CD4-positive, CD25-positive, alpha-beta regulatory T cell (primary cell): ENCODE measurements at regions not wholly inside any gene's neighbourhood (a gene's known extent, or its start where the extent isn't known, plus 50 kb on each side); places are given as distances from the start of the nearest gene placed in this dataset.

Experiments
- ATAC-seq, 2 donors: fragments of 150-1000 bp; cut with Tn5 transposase; one replicate each; pipeline ENCODE4 v1.10.0; 2021; ENCODE audit warnings: low read depth in 2 of 2, moderate number of reproducible peaks in 2 of 2, moderate library complexity in 1 of 2
- DNase-seq, 3 donors: peaks; one replicate each; pipeline versions ENCODE4 v3.0.0 to v3.0.0-alpha.2; 2012 to 2022; ENCODE audit warnings: mixed read lengths in 1 of 3
- H3K27ac ChIP-seq: one replicate; pipeline ENCODE4 v1.7.0; 2013; ENCODE audit warnings: mild to moderate bottlenecking, low read length; ENCODE audit not compliant: insufficient read depth, poor library complexity, severe bottlenecking
- H3K27me3 ChIP-seq: one replicate; pipeline ENCODE4 v1.7.0; 2013; ENCODE audit warnings: low read length; ENCODE audit not compliant: control insufficient read depth, insufficient read depth
- H3K36me3 ChIP-seq: one replicate; pipeline ENCODE4 v1.7.0; 2013; ENCODE audit warnings: mild to moderate bottlenecking, low read length, moderate library complexity; ENCODE audit not compliant: control insufficient read depth, insufficient read depth
- H3K4me1 ChIP-seq: 2 replicates; pipeline ENCODE4 v1.7.0; 2013; ENCODE audit warnings: mild to moderate bottlenecking, low read length; ENCODE audit not compliant: insufficient read depth, control insufficient read depth, poor library complexity, severe bottlenecking
- H3K4me3 ChIP-seq: one replicate; pipeline ENCODE4 v1.7.0; 2013; ENCODE audit warnings: low read depth, mild to moderate bottlenecking, low read length, moderate library complexity
- H3K9me3 ChIP-seq, 2 experiments: 1 replicate in 1 of 2; 2 replicates in 1 of 2; pipeline ENCODE4 v1.7.0; 2013; ENCODE audit warnings: low read length in 2 of 2, mild to moderate bottlenecking in 1 of 2, moderate library complexity in 1 of 2; ENCODE audit not compliant: control insufficient read depth in 2 of 2
- H3K27ac Mint-ChIP-seq, 3 donors: one replicate each; pipeline ENCODE4 v1.8.0; 2020 to 2022; ENCODE audit warnings: mild to moderate bottlenecking in 3 of 3, mixed read lengths in 3 of 3, moderate library complexity in 2 of 3
- H3K27me3 Mint-ChIP-seq: one replicate; pipeline ENCODE4 v1.8.0; 2022; ENCODE audit warnings: mild to moderate bottlenecking, mixed read lengths
- H3K36me3 Mint-ChIP-seq: one replicate; pipeline ENCODE4 v1.8.0; 2020; ENCODE audit warnings: mixed read lengths
- H3K4me1 Mint-ChIP-seq, 4 donors: one replicate each; pipeline ENCODE4 v1.8.0; 2020 to 2022; ENCODE audit warnings: mixed read lengths in 4 of 4, mild to moderate bottlenecking in 1 of 4
- H3K4me3 Mint-ChIP-seq, 4 donors: one replicate each; pipeline ENCODE4 v1.8.0; 2020 to 2022; ENCODE audit warnings: mild to moderate bottlenecking in 4 of 4, mixed read lengths in 4 of 4, moderate library complexity in 3 of 4
- H3K9me3 Mint-ChIP-seq, 7 donors: one replicate each; pipeline ENCODE4 v1.8.0; 2020 to 2022; ENCODE audit warnings: mixed read lengths in 7 of 7, mild to moderate bottlenecking in 3 of 7, moderate library complexity in 2 of 7

DNA sequence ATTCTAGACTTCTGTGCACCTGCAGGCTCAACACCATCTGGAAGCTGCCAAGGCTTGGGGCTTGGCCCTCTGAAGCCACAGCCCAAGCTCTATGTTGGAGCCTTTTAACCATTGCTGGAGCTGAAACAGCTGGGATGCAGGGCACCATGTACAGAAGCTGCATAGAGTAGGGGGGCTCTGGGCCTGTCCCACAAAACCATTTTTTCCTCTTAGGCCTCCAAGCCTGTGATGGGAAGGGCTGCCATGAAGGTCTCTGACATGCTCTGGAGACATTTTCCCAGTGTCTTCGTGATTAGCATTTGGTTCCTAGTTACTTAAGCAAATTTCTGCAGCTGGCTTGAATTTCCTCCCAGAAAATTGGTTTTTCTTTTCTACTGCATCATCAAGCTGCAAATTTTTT, 999.3 kb upstream of the GRIA3 start:
- H3K27ac ChIP-seq, result no peak overlapping the region
- Mint-ChIP-seq H3K27me3 (no peaks in the 10 kb centered on the region), H3K27ac (no peak overlapping the region), H3K9me3 (peaks cover 0 to 14% (median 0%) of the 10 kb centered on the region in 7 donors), H3K4me3 (no peak overlapping the region), H3K4me1 (no peaks in the 10 kb centered on the region), H3K36me3 (no peaks in the 10 kb centered on the region)
- no peaks in the 10 kb centered on the region for H3K9me3 ChIP-seq
- ATAC-seq, result no peak
- no peak overlapping the region for H3K4me3 ChIP-seq
- no peaks in the 10 kb centered on the region for H3K4me1 ChIP-seq
- no peak for DNase-seq
- no peaks in the 10 kb centered on the region for H3K27me3 ChIP-seq
- H3K36me3 ChIP-seq, result no peaks in the 10 kb centered on the region

DNA sequence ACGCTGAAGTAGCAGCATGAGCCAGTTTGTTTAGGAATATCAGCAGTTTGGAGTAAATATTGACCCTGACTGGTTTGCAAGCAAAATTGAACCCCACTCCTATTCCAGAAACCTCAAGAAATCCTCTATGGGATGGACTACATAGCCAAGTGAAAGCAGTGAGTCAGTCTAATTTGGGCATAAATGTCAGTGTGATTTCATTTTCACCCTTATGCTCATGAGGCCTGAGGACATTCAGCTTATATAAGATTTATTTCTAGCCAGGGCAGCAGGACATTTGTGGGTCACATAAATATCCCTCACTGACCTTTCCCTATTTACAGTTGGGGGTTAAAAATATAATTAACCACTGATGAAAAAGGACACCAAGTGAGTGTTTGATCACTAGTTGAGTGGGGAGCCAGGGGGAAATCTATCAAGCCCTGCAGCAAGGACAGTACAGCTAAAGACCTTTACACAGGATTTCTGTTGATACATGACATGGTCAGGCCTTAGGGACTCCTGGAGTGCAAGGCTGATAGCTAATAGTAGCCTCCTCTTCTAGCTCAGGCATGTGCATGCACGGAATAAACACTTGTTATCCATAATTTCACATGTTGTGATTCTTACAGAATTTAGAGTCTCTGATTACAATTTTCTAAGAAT, 996.9 kb upstream of the GRIA3 start:
- H3K36me3 Mint-ChIP-seq, result no peaks in the 10 kb centered on the region
- no peak overlapping the region for H3K27ac Mint-ChIP-seq

DNA sequence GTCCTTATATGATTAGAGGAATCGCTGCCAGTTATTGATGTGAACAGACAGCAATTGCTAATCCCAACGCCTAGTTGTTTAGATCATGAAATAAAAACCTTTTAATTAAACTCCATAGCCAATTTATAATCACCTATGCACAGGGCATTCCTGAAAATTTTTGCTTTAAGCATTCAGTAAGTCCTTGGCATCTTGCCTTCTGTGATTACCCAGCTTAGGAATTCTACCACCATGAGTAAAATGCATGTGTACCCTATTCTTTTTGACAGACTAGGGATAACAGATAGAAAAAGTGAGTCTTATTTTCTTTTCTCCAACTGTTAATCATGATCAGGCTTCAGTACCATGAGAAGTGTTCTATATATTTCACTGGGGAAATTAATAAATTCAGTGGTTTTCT, 995.3 kb upstream of the GRIA3 start:
- no peak overlapping the region for H3K27ac ChIP-seq
- DNase-seq, result no peak
- H3K4me1 ChIP-seq, result no peaks in the 10 kb centered on the region
- Mint-ChIP-seq H3K4me3 (no peak overlapping the region), H3K27ac (no peak overlapping the region), H3K27me3 (no peaks in the 10 kb centered on the region), H3K36me3 (no peaks in the 10 kb centered on the region), H3K4me1 (no peaks in the 10 kb centered on the region), H3K9me3 (peaks cover 0 to 14% (median 0%) of the 10 kb centered on the region in 7 donors)
- no peak for ATAC-seq
- H3K36me3 ChIP-seq, result no peaks in the 10 kb centered on the region
- H3K4me3 ChIP-seq, result no peak overlapping the region
- no peaks in the 10 kb centered on the region for H3K9me3 ChIP-seq
- no peaks in the 10 kb centered on the region for H3K27me3 ChIP-seq

More for the DNA sequence above, 996.9 kb upstream of the GRIA3 start:
- DNase-seq, result no peak
- no peaks in the 10 kb centered on the region for H3K4me1 Mint-ChIP-seq
- H3K9me3 ChIP-seq, result no peaks in the 10 kb centered on the region
- no peaks in the 10 kb centered on the region for H3K4me1 ChIP-seq
- no peak overlapping the region for H3K4me3 ChIP-seq
- H3K27ac ChIP-seq, result no peak overlapping the region
- ATAC-seq, result no peak
- no peak overlapping the region for H3K4me3 Mint-ChIP-seq
- H3K36me3 ChIP-seq, result no peaks in the 10 kb centered on the region
- no peaks in the 10 kb centered on the region for H3K27me3 ChIP-seq
- no peaks in the 10 kb centered on the region for H3K27me3 Mint-ChIP-seq
- H3K9me3 Mint-ChIP-seq, result peaks cover 0 to 14% (median 0%) of the 10 kb centered on the region in 7 donors

DNA sequence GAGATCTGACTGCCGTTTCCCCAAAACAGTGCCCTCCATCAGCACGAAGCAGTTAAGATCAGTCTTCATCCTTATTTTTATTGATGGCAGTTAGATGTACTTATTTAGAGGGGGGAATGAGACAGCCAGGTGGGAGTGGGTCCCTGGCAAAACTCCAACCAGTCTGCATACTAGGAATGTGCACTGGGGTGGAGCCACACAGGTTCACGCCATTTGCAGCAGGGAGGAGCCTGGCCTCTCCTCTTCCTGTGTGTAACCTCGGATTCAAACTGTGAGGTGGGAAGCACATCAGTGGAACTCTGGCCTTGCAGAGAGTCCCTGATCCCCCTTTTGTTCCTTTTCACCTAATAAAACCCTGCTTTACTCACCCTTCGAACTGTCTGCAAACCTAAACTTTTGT, 987.7 kb upstream of the GRIA3 start:
- DNase-seq (no peak), ATAC-seq (no peak)
- H3K4me3 Mint-ChIP-seq, result no peak overlapping the region
- Histone ChIP-seq H3K27ac (no peak overlapping the region), H3K36me3 (no peaks in the 10 kb centered on the region), H3K4me1 (no peaks in the 10 kb centered on the region), H3K9me3 (no peaks in the 10 kb centered on the region), H3K4me3 (no peak overlapping the region), H3K27me3 (no peaks in the 10 kb centered on the region)
- no peaks in the 10 kb centered on the region for H3K27me3 Mint-ChIP-seq
- peaks cover 0 to 2% (median 0%) of the 10 kb centered on the region in 7 donors for H3K9me3 Mint-ChIP-seq
- no peaks in the 10 kb centered on the region for H3K36me3 Mint-ChIP-seq
- no peak overlapping the region for H3K27ac Mint-ChIP-seq
- no peaks in the 10 kb centered on the region for H3K4me1 Mint-ChIP-seq

DNA sequence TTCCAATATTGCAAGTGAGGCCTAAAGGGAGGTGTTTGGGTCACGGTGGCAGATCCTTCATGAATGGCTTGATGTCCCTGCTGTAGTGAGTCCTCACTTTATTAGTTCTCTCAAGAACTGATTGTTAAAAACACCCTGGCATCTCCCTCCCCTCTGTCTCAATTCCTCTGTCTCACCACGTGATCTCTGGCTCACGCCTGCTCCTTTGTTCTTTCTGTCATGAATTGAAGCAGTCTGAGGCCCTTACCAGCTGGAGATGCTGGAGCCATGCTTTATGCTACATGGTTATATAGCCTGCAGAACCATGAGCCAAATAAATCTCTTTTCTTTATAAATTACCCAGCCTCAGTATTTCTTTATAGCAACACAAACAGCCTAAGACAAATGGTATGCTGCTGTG, 980.7 kb upstream of the GRIA3 start:
- no peak overlapping the region for H3K27ac ChIP-seq
- no peaks in the 10 kb centered on the region for H3K9me3 ChIP-seq
- Mint-ChIP-seq H3K27ac (no peak overlapping the region), H3K27me3 (no peaks in the 10 kb centered on the region), H3K4me1 (no peaks in the 10 kb centered on the region), H3K9me3 (peaks cover 0 to 7% (median 0%) of the 10 kb centered on the region in 7 donors), H3K4me3 (no peak overlapping the region), H3K36me3 (no peaks in the 10 kb centered on the region)
- H3K27me3 ChIP-seq, result no peaks in the 10 kb centered on the region
- H3K4me3 ChIP-seq, result no peak overlapping the region
- no peaks in the 10 kb centered on the region for H3K36me3 ChIP-seq
- H3K4me1 ChIP-seq, result no peaks in the 10 kb centered on the region
- no peak for DNase-seq
- ATAC-seq, result no peak

DNA sequence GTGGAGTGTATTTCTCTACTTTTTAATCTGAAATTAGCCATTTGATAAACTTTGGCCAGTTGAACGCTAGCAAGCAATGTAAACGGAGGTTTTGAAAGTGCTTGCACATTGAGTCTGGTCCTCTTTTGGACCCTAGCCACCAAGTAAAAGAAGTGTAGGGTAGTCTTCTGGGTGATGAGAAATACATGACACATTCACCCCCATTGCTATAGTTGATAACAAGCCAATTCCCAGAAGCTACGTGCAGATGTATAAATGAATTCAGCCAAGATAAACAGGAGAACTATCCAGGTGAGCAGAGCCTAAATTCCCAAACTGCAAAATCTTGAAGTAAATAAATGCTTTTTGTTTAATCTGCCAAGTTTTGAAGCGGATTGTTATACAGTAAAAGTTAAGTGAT, 965.4 kb upstream of the GRIA3 start:
- ATAC-seq, result no peak

DNA sequence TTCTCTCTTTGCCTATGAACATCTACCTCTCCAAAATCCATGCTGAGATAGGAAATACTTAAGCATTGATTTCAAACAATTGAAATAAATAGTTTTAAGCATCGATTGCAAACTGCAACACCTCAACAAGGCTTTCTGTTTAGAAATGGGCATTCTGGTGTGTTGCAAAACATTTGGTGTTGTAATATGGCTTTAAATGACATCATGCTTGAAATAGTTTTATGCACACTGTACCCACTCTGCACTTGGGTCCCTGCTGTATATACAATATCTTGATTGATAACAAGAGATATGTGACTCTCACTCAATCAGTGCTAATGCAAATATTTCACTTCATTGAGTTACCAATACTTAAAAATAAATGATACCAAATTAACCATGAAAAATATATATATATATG, 964.9 kb upstream of the GRIA3 start:
- H3K9me3 ChIP-seq, result no peaks in the 10 kb centered on the region
- no peak overlapping the region for H3K4me3 ChIP-seq
- peaks cover 0 to 2% (median 0%) of the 10 kb centered on the region in 4 donors for H3K4me1 Mint-ChIP-seq
- H3K36me3 Mint-ChIP-seq, result no peaks in the 10 kb centered on the region
- H3K27ac ChIP-seq, result no peak overlapping the region
- H3K27ac Mint-ChIP-seq, result no peak overlapping the region
- H3K4me1 ChIP-seq, result no peaks in the 10 kb centered on the region
- DNase-seq (no peak), ATAC-seq (no peak)
- H3K27me3 Mint-ChIP-seq, result no peaks in the 10 kb centered on the region
- H3K27me3 ChIP-seq, result no peaks in the 10 kb centered on the region
- H3K4me3 Mint-ChIP-seq, result no peak overlapping the region
- H3K9me3 Mint-ChIP-seq, result peaks cover 0 to 8% (median 2%) of the 10 kb centered on the region in 7 donors
- H3K36me3 ChIP-seq, result no peaks in the 10 kb centered on the region

More for the DNA sequence above, 965.4 kb upstream of the GRIA3 start:
- DNase-seq, result no peak
- no peak overlapping the region for H3K27ac ChIP-seq
- Mint-ChIP-seq H3K4me3 (no peak overlapping the region), H3K9me3 (peaks cover 0 to 8% (median 2%) of the 10 kb centered on the region in 7 donors), H3K4me1 (peaks cover 0 to 2% (median 0%) of the 10 kb centered on the region in 4 donors), H3K36me3 (no peaks in the 10 kb centered on the region), H3K27ac (no peak overlapping the region), H3K27me3 (no peaks in the 10 kb centered on the region)
- no peaks in the 10 kb centered on the region for H3K4me1 ChIP-seq
- no peaks in the 10 kb centered on the region for H3K9me3 ChIP-seq
- no peaks in the 10 kb centered on the region for H3K27me3 ChIP-seq
- no peak overlapping the region for H3K4me3 ChIP-seq
- H3K36me3 ChIP-seq, result no peaks in the 10 kb centered on the region

DNA sequence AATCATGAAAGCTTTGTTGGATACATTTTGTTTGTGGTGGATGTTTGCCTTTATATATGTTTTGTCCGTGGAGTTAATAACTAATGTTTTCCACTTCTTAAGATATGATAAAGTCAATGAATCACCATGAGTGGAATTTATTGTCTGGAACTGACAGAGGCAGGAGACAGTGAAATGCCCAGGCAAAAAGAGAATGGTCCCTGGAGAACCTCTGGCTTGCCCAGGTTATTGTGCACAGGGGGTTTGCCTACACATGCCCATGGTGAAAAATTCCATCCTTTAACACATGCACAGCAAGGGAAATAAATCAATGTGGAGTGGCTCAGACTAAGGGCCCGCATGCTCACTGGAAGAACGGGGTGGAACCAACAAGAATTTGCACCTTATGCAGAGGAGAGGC, 964.3 kb upstream of the GRIA3 start:
- no peaks in the 10 kb centered on the region for H3K36me3 Mint-ChIP-seq
- DNase-seq (no peak), ATAC-seq (no peak)
- H3K9me3 Mint-ChIP-seq, result peaks cover 0 to 12% (median 2%) of the 10 kb centered on the region in 7 donors
- no peak overlapping the region for H3K27ac Mint-ChIP-seq
- H3K27me3 Mint-ChIP-seq, result no peaks in the 10 kb centered on the region
- Histone ChIP-seq H3K4me1 (no peaks in the 10 kb centered on the region), H3K36me3 (no peaks in the 10 kb centered on the region), H3K4me3 (no peak overlapping the region), H3K27me3 (no peaks in the 10 kb centered on the region), H3K27ac (no peak overlapping the region), H3K9me3 (no peaks in the 10 kb centered on the region)
- H3K4me3 Mint-ChIP-seq, result no peak overlapping the region
- peaks cover 0 to 2% (median 0%) of the 10 kb centered on the region in 4 donors for H3K4me1 Mint-ChIP-seq
